ENCODE measurements at regions not wholly inside any gene's neighbourhood (a gene's known extent, or its start where the extent isn't known, plus 50 kb on each side); places are given as distances from the start of the nearest gene placed in this dataset.

GRCh38 chr5:111830333-111830732, 73.3 kb upstream of the NREP start:
- TF ChIP-seq CTCF (IDR thresholded peaks at IDR 0.05; ENCODE audit: poor library complexity, severe bottlenecking) (no peak), EP300 (conservative IDR thresholded peaks at IDR 0.05; ENCODE audit: poor library complexity, severe bottlenecking) (no peak), REST (IDR thresholded peaks at IDR 0.05; ENCODE audit: borderline replicate concordance) (no peak), RAD21 (conservative IDR thresholded peaks at IDR 0.05) (no peak)

All from neural cell (in vitro differentiated cells).